GM21515 (cell line): ENCODE measurements at regions not wholly inside any gene's neighbourhood (a gene's known extent, or its start where the extent isn't known, plus 50 kb on each side); places are given as distances from the start of the nearest gene placed in this dataset.
"Not testable (repeated sequence)": the region's sequence is repeated elsewhere in the genome, so short reads cannot be mapped to it uniquely, and the experiment has no call there.

Source experiments
- ATAC-seq: cut with Tn5 transposase; IDR thresholded peaks from one replicate; pipeline ENCODE4 v1.9.1; 2021; ENCODE audit not compliant: unreplicated experiment

DNA sequence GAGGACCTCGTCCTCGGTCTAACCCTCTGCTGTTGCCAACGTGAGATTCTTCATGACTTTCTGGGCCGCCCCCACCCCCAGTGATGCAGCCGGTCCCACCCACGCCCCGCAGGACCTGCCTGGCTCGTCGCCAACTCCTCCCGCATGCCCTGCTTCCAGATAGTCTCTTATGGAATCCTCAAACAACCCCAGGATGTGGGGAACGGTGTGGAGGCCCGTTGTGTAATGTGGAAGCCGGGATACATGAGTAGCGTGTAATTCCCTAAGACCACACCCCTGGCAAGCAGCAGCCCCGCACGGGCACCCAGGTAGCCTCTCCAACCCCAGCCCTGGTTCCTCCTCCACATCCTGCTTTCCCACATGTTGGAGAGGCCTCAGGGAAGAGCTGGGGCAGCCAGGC is 275.9 kb downstream of the C16orf95 start:
- ATAC-seq, result no peak

DNA sequence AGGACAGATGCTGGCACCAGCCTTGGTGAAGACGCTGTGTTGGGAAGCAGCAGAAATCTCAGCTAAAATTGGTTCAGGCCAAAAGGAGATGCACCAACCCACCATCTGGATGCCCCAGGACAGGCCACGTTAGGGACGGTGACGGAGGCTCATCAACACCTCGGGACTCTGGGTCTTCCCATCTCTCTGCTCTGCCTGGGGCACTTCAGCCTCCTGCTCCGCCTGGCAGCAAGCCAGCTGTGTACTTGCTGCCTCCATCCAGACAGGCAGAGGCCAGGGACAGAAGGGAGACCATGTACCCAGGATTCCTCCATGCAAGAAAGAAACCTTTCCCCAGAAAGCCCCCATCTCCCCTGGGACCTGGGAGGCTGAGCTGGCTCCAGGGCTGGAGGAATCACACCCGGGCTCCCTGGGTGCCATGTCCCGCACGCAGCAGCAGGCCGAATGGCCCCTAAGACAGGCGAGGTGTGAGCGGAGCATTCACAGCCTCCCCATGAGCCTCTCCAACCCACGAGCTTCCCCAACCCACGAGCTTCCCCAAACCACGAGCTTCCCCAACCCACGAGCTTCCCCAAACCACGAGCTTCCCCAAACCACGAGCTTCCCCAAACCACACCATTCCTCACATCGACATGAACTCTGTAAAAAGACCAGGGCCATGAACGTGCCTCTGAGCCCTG is 274.5 kb downstream of the C16orf95 start:
- no peak for ATAC-seq

- no peak for ATAC-seq
These were observed 273.8 kb downstream of the C16orf95 start for GRCh38 chr16:87043231-87044031.

DNA sequence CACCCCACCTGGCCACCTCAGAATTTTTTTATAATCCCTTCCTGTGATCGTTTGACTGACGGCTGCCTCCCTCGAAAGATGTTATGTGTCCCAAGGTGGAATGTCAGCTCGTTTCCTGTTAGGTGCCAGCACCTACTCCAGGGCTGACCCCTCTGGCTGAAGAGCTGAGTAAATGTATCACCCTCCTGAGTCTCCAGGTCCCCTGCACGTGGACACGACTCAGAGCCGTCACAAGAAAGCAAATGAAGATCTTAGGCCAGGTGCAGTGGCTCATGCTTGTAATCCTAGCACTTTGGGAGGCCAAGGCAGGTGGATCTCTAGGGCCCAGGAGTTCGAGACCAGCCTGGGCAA is 273.2 kb downstream of the C16orf95 start:
- ATAC-seq, result no peak

DNA sequence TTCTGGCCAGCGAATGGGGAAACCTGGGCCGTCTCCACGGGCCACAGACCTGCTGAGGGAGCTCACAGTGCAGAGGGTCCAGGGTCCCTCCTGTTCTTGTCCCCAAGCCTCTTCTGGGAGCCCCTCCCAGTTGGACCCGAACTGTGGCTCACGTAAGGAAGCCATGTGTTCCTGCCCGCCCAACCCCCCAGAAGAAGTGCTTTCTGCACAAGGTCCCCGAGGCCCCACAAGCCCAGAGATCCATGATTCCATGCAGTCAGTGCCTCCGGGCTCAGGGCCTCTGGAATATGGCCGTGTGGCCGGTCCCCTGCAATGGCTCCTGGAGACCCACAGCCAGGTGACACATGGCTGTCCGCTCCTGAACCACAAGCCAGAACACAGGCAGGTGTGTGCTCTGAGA is 272.4 kb downstream of the C16orf95 start:
- ATAC-seq, result no peak

DNA sequence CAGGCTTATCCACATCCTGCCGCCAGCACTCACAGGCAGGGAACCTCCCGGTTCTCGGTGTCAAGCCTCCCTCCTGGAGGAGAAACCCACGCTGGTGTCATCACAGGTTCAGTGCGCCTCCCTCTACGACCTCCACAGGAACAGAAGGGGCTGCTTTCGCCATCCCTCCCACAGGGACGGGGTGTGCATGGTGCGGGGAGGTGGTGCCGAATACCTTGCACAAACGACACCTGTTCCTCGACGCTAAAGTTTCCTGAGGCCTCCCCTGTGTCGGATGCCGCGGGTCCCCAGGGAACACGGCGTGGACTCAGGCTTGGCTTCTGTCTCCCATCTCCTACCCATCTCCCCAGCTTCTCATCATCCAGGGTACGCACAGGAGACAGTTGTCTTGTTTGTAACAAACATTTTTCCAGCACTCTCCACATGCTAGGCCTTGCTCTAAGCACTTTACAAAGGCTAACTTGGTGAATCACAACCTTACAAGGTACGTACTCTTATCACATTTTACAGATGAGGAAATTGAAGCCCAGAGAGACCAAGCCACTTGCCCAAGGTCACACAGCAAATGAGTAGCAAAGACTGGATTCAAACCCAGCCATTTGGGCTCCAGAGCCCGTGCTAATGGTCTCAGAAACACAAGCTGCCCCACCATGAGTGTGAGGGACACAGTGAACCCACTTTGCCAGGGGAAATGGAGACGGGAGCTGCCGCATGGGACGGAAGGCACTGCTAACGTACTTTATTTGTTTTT is 271.6 kb downstream of the C16orf95 start:
- no peak for ATAC-seq

GRCh38 chr16:87046235-87046634 is 271.0 kb downstream of the C16orf95 start:
- ATAC-seq, result no peak

DNA sequence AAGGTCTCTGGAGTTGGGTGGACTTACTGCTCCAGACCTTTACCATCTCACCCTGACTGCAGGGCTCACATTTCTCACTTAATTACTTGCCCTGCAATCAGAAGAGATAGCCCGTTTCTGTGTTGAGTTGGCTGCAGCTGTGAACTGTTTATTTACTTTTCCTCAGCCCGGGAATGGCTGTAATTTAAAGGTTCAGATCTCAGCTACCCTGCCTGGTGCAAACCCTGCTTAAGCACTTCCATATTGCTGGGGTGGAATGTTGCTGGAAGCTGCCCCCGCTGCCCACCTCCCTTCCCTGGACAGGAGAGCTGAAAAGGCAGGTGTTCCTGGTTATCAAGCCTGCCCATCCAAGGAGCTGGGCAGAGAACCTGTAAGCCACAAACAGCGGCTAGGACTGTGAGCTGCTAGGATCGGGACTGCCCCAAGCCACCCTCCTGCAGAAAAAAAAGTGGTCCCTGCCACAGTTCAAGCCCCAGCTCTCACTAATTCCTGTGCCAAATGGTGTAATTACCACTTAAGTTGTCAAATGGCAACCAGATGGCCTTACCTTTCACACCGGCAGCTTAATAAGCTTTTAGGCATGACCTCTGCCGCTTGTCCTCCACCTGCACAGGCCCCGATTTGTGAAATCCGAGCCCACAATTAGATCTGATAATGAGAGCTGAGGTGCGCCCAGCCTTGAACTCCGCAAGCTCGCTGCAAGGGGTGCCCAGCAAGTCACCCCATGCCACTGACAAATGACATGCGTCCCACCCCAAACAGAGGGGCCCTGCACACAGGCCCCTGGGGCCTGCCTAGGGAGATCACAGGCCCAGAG is 269.8 kb downstream of the C16orf95 start:
- ATAC-seq, result no peak

GRCh38 chr16:87048038-87048729 is 269.0 kb downstream of the C16orf95 start:
- no peak for ATAC-seq

- ATAC-seq, result no peak
These were observed 268.5 kb downstream of the C16orf95 start for GRCh38 chr16:87048730-87049115.

- not testable (repeated sequence) for ATAC-seq
These were observed 268.0 kb downstream of the C16orf95 start for GRCh38 chr16:87049216-87049615.

- ATAC-seq, result no peak
These were observed 267.1 kb downstream of the C16orf95 start for GRCh38 chr16:87050142-87050541.

DNA sequence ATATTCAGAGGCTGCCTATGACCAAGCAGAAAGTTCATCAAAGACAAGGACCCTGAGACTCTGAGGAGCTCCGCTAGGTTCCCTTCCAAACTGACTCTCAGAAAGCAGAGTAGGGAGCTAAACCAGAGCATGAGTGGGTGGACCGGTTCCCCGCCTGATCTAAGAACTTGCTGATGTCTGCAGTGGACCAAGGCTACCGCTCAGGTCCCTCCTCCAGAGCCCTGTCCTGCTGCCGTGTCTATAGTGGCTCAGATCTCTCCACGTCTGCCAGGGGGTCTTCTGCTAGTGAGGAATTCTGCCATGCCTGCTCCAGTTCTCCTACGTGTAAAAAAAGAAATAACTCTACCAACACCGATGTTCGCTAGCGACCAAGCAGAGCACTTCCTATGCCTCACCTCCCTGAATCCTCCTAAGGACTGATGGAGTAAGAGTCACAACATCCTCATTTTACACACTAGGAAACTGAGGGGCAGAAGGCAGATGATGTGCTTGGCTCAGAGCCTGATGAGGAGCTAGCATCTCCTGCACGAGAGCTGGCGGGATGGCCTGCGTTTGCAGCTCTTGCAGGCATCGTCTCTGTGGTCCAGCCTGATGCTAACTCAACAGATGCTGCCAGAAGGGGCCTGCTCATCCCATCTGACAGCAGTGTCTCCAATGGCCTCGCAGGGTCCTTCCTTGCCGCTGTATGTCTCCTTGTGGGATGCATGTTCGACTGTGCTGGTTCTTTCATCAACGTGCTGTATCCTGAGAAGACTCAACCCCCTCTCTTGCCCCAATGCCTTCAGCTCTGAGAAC is 265.5 kb downstream of the C16orf95 start:
- ATAC-seq, result no peak

GRCh38 chr16:87052506-87052905 is 264.7 kb downstream of the C16orf95 start:
- no peak for ATAC-seq

GRCh38 chr16:87053016-87053982 is 263.9 kb downstream of the C16orf95 start:
- ATAC-seq, result no peak

DNA sequence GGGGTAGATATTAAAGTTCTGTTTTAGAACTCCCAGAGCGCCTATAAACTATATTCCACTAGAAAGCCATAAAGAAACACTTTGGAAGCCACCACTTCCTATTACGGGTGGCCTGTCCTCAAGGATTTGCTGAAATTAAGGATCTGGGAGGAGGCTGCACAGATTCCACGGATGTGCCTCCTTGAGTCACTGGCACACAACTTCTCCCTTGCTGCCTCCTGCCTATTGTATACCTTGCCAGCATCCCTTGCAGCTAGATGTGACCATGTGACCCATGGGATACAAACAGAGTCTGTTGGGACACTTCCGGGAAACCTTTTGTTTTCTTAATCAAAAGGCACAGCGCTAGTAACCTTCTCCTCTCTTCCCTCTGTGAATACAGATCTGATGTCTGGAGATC is 263.0 kb downstream of the C16orf95 start:
- ATAC-seq, result no peak

- ATAC-seq, result no peak
These were observed 262.3 kb downstream of the C16orf95 start for GRCh38 chr16:87054856-87055255.

DNA sequence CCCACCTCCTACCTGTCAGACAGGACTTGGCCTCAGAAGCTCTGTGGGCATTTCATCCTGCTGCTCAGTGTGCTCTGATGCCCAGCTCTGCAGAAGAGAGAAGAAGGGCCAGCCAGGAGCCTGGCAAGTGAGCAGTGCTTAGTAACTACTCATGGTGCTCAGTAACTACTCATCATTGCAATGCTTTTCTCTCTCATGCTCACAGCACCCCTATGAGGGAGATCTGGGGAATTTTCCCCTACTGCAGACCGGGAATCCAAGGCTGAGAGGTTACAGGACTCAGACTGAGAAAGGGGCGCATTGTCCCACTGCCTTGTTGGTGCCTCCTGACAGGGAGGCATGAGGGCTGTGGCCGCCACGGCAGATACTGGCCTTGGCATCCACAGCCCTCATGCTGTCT is 261.1 kb downstream of the C16orf95 start:
- no peak for ATAC-seq

DNA sequence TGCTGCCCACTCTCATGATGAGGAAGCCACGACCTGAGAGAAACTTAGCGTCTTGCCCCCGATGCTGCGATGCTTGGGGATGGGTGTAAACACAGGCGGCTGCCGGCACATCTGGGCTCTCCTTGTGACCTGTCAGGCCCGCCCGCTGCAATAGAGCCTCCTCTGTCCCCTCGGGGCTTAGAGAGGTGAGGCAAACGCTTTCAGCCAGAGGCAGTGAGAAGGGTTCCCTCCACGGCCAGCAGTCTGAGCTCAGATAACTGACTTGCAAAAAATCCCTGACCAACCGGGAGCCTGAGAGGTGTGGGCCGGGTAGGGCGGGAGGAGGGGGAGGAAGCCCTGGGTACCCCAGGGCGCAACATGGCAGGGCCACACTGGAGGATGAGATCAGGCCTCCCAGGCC is 260.6 kb downstream of the C16orf95 start:
- ATAC-seq, result no peak
